GM21737 (cell line): ENCODE measurements at regions not wholly inside any gene's neighbourhood (a gene's known extent, or its start where the extent isn't known, plus 50 kb on each side); places are given as distances from the start of the nearest gene placed in this dataset.

Experiments
- ATAC-seq: cut with Tn5 transposase; IDR thresholded peaks from one replicate; pipeline ENCODE4 v1.9.1; 2021; ENCODE audit warnings: mild to moderate bottlenecking, moderate library complexity; ENCODE audit not compliant: unreplicated experiment

DNA sequence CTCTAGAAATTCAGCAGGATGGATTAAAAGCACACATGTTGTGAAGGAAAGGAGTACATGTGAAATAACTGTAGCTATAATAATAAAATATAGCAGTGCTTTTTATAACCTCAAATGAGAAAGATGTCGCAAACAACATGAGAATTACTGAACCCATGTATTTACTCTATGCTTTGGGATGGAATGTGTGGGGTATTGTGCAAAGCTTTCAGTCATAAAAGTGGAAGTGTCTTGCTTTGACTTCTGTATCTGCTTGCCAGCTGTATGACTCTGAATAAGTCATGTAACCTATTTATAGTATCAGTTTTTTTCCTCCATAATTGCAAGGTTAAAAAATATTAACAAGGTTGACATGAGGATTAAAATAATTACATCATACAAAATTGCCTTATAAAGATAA, 519.3 kb upstream of the CADM2 start:
- no peak for ATAC-seq

DNA sequence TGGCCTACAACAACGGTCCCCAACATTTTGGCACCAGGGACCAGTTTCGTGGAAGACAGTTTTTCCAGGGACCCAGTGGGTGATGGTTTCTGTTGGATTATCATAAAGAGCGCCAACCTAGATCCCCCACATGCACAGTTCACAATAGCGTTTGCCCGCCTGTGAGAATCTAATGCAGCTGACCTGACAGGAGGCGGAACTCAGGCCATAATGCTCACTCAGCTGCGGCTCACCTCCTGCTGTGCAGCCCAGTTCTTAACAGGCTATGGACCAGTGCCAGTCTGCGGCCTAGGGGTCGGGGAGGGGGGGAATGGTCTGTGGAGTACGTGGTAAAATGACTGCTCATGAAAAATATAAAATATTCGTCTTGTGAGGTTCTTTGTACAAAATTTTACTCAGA, 518.5 kb upstream of the CADM2 start:
- no peak for ATAC-seq

DNA sequence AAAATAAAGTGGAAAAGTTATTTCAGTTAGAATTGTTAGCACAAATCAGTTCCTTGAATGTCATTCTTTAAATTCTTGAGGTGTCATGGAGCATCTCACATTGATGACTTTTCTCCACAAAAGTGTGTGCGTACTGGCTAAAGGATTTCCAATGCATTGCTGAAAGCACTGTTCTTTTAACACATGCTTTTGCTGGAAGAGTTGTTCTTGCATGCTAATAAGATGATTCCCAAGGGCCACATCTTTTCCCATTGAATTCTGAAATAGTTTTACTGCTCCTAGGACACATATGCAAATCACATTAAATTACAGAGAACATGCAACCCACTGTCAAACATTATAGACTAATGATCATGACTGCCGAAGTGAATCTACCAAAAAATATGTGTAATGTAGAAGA, 516.3 kb upstream of the CADM2 start:
- no peak for ATAC-seq

DNA sequence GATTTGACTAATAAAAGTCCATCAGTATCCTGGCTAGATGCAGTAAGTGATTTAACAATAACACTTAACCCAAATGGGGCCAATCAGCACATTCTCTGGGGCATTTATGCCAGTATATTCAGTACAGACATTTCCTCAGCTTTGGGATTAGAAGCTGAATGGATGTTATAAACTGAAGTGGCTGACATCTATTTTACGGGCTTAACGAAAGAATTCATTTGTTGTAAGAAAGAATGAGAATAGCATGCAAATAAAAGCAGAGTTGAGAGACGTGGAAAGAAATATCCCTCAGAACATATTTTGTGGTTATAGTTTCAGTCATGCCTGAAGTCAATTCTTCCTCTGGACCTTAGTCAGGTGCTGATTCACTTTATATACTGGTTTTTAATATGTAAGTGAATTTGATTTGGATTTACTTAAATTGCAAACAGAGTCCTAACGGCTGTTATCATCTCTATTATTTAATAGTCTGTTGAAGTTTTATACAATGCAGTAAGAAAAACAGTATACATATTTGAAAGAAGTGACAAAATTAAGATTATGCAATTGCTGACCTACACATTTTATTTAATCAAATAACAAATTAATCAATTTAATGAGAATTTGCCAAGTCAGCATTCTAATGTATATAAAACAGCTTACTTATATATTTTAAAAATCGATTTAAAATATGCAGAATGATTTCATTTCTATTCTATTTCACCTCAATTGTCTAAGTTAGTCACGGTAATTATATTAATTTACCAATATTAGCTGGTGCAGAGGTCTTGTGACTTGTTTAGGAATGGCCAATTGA, 513.9 kb upstream of the CADM2 start:
- ATAC-seq: no peak

DNA sequence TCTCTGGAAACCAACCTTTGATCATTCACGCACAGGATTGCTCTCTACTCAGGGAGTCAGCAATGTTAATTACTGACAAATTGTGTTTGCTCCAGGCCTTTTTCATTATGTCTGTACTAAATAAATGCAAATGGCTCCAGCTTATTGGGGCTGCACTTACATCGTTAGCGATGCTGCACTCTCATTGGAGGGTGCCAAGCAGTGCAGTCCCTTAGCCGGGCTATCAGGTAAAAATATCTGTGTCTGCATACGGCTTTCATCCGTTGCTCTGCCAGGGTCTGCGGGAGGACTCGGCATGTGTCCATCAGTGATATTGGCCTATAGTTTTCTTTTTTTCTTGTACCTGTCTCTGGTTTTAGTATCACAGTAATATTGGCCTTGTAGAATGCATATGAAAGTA, 471.5 kb upstream of the CADM2 start:
- no peak for ATAC-seq

DNA sequence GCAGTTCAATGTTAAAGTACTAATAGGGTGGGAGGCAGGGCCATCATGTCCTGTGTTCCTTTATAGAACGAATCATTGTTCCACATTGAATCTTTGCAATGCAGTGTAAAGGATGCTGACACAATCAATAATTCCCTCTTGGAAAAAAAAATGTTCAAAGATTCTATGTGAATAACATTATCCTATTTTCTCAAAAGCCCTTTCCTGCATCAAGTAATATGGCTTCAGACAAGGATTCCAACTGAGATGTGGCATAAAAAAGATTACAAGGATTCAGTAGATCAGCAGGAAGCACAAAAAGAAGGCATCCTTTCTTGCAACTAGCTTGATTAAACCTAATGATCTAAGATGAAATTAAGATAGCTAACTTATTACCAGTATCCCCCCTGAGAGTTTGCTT, 454.0 kb upstream of the CADM2 start:
- no peak for ATAC-seq

DNA sequence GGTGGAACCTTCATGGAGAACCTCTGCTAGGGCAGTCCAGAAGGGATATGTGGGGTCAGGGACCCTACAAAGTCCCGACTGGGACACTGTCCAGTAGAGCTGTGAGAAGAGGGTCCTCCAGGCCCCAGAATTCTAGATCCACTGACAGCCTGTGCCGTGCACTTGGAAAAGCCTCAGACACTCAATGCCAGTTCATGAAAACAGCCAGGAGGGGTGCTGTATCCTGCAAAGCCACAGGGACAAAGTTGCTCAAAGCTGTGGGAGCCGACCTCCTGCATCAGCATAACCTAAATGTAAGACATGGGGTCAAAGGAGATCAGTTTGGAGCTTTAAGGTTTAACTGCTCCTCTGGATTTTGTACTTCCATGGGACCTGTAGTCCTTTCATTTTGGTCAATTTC, 448.8 kb upstream of the CADM2 start:
- no peak for ATAC-seq

DNA sequence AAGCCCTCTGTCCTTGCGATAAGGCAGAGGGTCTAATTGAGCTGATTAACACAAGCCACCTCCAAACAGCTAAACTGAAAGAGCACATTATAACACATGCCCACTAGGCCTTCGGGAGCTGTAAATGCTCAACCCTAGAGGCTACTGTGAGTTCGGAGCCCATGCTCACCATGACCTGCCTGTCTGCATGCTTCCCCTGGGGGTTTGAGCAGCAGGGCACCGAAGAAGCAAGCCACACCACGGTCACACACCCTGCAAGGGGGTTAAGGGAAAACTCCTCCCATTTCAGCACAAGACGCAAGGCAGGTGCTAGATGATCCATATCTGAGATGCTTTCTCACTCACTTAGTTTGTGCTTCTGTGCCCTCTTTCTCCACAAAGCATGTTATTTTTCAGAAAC, 435.9 kb upstream of the CADM2 start:
- no peak for ATAC-seq

DNA sequence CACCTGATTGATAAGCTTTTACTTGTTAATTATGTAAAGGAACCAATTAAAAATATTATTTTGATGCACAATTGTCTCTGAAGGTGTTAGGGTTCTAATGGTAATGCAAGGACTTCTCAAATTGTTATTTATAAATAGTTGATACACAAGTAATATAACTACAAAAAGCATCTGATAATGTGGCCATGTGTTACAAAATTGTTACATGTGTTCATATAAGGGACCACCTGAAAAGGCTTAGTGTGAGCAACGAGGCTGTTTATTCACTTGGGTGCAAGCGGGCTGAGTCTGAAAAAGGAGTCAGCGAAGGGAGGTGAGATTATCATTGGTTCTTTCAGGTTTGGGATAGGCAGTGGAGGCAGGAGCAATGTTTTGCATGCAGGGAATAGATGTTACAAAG, 421.9 kb upstream of the CADM2 start:
- no peak for ATAC-seq

DNA sequence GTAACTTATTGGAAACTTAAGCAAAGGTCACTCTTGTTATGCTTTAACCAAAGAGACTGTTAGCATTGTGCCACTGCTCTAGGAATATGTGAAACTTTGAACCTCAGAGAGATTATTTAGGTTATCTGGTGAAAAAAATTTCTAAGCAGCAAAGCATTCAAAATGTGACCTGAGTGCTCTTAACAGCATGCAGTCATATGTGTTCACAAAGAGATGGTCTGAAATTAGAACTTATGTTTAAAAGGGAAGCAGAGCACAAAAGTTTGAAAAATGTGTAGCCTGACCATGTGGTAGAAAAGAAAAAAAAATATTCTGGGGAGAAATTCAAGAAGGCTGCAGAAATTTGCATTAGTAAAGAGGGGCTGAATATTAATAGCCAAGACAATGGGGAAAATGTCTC, 420.2 kb upstream of the CADM2 start:
- ATAC-seq: no peak

DNA sequence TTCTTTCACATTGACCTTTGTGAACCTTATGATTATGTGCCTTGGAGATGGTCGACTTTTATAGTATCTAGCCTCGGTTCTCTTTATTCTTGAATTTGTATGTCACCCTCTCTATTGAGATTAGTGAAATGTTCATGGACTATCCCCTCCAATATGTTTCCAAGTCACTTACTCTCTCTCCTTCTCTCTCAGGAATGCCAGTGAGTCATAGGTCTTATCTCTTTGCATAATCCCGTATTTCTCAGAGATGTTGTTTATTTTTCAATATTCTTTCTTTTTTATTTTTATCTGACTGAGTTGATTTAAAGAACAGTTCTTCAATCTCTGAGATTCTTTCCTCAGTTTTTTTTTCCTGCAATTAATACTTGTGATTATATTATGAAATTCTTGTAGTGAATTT, 411.6 kb upstream of the CADM2 start:
- ATAC-seq: no peak

DNA sequence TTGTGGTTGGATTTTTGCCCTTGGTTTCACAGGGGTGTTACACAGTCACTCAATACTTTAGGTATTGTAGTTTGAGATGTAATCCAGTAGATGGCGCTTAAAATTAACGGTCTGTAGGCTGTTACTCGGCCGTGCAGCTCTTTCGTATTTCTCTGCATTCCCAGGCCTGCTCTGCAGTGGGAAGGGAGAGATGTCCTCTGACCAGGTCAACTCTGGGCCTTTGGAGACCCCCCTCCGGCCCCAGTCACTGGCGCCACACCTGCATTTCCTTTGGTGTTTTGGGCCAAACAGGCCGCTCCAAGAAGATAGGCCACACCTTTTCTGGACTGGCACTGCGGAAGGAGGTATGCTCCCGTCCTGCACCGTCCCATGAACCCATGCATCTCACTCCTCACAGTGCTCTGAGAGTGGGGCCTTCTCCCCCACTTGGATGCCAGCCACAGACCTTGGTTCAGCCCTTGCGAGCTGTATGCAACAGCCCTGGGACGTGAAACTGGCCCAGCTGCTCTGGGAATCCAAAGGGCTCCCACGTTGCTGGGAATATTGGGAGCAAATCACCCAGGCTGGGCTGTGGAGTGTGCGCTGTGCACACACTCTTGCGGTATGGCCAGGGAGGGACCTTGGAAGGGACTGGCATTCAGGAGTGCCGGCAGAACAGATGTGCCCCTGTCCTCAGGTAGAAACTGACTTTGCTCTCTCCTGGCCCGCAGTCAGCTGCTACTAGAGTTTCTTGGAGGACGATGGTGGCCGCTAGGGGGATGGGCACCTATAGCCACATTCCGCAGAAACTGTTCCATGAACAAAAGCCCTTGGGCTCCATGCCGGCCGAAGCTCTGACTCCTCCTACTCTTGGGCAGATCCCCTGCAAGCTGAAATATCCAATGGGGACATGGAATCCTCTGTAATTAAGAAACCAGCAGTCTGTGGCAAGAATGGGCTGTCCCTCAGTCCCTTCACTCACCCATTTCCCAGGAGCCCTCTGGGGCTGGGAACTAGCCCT, 410.5 kb upstream of the CADM2 start:
- no peak for ATAC-seq

DNA sequence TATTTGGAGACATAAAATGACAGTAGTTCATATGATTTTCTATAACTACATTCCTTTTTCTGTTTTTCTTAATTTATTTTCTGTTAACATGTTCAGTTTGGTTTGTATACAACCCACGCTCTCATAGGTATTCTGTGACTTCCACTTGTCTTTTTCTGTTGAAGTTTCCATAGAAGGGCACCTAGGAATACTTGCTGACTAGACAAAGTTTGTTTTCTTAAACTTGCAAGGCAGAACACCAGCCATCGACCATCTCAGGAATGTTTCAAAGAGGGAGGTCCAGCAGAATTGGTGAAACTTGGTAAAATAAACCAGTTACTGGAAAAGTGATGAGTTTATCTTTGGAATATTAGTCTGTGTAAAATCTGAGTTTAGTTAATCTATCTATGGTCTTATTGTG, 403.2 kb upstream of the CADM2 start:
- ATAC-seq: no peak

DNA sequence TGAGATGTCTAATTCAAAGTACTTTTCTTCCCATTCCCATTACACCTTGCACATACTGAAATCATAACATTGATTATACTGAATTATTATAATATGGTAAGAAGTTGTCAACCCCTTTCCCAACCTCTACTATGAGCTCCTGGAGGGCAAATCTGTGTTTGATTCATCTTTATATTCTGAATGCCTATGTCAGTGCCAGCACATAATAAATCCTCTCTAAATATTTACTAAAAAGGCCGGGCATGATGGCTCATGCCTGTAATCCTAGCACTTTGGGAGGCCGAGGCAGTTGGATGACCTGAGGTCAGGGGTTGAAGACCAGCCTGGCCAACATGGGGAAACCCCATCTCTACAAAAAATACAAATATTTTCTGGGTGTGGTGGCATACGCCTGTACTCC, 392.5 kb upstream of the CADM2 start:
- no peak for ATAC-seq

DNA sequence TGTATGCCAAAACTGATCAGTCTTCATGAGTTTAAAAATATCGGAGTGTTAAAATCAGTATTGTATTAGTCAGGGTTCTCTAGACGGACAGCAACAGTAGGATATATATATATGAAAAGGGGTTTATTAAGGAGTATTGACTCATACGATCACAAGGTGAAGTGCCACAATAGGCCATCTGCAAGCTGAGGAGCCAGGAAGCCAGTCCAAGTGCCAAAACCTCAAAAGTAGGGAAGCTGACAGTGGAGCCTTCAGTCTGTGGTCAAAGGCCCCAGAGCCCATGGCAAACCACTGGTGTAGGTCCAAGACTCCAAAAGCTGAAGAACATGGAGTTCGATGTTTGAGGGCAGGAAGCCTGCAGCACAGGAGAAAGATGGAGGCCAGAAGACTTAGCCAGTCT, 391.0 kb upstream of the CADM2 start:
- no peak for ATAC-seq

DNA sequence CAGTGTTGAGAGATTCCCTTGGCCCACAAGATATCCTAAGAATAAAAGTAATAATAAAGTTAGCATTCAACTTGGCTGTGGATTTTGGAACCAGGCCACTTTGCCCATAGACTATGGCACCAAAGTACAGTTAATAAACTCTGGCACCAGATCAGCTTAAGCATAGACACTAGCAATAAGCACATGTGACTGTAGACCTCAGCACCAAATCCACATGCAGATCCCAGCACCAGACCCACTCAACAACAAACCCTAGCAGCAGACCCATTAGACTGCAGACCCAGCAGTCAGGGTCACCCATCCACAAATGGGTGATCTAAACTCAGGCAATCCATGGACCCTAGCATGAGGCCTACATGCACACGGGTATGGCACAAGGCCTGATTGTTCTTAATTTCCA, 384.8 kb upstream of the CADM2 start:
- no peak for ATAC-seq

DNA sequence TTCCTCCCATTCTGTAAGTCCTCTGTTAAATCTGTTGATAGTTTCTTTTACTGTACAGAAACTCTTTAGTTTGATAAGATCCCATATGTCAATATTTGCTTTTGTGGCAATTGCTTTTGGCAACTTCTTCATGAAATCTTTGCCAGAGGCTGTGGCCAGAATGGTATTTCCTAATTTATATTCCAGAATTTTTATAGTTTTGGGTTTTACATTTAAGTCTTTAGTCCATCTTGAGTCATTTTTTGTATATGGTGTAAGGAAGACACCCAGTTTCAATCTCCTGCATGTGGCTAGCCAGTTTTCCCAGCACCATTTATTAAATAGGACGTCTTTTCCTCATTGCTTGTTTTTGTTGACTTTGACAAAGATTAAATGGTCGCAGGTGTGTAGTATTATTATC, 372.4 kb upstream of the CADM2 start:
- no peak for ATAC-seq

DNA sequence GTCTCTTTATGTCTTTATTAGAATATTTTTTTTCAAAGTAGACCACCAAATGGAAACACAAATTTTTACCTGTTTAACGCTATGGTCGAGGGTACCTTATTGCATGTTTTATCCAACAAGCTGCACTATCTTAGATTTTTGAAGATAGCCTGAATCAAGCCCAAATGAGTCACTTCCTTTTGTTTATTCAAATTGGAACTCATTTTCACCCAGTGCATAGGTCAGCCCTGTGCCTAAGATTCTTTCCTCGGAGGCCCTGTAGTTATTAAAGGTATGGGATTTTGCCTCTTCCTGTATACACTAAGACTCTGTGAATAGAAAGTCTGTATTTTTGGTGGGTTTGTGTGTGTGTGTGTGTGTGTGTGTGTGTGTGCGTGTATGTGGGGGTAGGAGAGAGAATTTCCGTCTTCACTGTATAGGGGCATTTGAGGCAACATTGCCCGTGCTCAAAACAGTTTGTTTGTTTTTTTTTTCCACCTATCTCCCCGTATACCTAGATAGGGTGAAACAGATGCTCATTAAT, 358.0 kb upstream of the CADM2 start:
- no peak for ATAC-seq

DNA sequence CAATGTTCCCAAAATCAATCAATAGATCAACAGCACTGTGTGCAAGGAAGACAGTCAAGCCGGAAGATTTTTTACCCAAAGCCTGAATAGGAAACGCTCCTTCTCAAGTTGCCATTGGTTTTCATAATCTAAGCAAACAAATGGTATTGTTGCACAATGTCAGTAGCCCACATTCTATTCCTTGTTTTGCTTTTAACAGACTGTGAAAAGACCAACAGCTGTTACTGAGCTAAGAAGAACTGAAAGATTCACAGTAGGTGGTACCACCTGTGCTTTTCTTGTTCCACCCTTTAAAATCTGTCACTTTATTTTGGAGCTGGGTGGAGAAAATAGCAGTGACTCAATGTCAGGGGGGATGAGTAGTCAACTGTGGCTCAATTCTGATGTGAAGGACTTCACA, 357.5 kb upstream of the CADM2 start:
- ATAC-seq: no peak

DNA sequence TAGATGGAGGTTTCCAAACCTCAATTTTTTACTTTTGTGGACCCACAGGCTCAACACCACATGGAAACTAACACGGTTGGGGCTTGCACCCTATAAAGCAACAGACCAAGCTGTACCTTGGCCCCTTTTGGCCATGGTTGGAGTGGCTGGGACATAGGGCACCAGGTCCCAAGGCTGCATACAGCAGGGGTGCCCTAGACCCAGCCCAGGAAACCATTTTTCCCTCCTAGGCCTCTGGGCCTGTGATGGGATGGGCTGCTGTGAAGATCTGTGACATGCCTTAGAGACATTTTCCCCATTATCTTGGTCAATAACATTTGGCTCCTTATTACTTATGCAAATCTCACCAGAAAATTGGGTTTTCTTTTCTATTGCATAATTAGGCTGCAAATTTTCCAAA, 337.0 kb upstream of the CADM2 start:
- no peak for ATAC-seq

DNA sequence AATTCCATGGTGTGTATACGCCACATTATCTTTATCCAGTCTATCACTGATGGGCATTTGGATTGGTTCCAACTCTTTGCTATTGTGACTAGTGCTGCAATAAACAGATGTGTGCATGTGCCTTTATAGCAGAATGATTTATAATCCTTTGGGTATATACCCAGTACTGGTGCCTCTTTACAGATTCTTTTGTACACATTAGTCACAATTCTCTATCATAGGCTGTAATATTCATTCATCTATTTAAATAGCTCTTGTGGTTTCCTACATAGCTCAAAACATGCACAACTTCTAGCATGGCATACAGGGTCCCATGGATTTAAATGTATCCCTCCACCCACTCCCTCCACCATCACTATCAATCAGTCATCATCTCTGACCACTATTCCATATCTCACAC, 324.1 kb upstream of the CADM2 start:
- ATAC-seq: no peak

DNA sequence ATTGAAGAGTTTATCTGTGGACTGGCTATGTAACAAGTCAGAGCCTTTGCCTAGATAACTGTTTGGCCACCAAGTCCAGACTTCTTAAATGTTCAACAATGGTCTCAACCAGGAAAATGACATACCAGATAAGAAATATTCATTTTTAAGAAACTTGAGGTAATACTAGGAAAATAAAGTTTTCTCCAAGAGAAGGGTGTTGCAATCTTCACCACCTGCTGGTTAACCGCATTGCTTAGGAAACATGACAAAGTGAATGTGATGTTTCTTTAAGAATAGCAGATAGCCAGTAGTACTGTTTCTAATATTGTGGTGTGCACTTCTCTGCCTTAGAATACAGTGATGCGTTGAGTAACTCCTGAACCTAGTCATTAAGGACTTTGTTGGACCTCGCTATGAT, 321.5 kb upstream of the CADM2 start:
- no peak for ATAC-seq
